HG02798 (cell line): ENCODE measurements at regions not wholly inside any gene's neighbourhood (a gene's known extent, or its start where the extent isn't known, plus 50 kb on each side); places are given as distances from the start of the nearest gene placed in this dataset.

Experiments used
- ATAC-seq: cut with Tn5 transposase; IDR thresholded peaks from one replicate; pipeline ENCODE4 v1.9.1; 2021; ENCODE audit warnings: mild to moderate bottlenecking; ENCODE audit not compliant: unreplicated experiment, poor library complexity

DNA sequence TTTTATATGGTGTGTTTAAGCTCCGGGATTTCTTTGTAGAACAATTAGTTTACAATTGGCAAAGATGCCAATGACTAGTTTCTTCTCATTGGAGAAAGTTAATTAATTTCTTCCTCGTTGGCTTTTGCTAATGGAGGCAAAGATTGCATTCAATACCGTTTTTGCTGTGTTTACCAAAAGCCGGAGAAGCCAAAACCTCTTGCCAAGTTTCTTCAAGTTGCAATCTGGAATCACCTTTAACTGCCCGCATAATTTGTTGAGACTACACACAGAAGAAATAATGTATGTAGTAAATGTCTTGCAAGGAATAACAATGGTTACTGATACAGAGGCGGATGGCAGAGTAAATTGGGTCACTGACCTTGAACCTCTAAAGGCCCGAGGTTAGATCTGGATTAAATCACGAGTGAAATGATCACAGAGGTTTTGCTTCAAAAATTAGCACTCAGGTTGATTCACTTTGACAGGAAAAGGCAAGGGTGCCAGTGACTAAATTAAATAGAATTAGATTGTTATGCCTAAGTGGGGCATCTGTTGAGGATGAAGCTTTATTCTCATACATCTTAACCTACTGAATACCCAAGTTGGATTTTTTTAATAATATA lies 732.1 kb upstream of the NR2F2 start:
- no peak for ATAC-seq

DNA sequence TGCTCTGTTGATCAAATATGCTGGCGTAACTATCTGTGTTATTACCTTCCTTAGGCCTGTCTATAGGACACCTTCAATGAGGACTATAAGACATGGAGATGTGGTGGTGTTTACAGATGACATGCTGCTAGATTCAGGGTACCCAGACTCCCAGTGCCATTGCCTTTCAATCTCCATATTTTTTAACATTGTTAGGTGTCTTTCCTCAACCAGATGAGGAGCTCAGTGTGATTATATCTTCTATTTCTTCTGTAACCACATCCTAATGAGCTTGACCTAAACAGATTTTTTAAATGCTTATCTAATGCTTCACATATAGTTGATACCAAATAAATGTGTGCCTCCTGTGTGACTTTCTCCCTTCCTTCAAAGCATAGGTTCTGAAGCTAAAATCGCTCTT lies 730.1 kb upstream of the NR2F2 start:
- no peak for ATAC-seq

DNA sequence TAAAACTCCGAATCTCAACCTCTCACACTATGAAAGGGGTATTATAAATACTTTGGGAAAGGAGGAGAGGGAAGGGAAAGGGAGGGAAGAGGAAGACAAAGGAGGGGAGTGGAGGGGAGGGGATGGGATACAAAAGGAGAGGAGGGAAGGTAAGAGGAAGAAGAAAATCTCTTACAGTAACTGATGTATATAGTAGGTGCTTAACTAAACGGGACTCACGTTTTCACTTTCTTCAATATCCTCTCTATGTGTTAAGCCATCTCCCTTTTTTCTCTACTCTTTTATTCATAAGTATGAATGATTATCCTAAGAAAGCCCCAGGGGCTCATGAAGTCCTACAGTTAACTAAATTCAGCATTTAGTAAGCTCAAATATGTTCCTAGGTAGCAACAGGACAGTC lies 729.6 kb upstream of the NR2F2 start:
- no peak for ATAC-seq

DNA sequence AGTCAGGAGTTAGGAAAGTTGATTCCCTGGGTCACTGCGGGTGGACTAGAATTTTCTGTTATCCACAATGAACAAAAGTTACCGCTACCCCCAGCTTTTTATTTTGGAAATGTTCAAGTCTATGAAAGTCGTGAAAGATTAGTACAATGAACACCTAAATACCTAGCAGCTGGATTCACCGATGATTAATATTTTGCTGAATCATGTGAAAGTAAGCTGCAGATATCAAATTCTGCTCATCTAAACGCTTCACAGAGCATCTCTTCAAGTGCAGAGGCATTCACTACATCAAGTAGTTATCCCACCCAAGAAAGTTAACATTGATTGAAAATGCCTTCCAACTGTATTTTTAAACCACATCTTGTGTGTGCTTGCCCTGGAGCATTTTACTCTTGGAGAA lies 729.0 kb upstream of the NR2F2 start:
- no peak for ATAC-seq

DNA sequence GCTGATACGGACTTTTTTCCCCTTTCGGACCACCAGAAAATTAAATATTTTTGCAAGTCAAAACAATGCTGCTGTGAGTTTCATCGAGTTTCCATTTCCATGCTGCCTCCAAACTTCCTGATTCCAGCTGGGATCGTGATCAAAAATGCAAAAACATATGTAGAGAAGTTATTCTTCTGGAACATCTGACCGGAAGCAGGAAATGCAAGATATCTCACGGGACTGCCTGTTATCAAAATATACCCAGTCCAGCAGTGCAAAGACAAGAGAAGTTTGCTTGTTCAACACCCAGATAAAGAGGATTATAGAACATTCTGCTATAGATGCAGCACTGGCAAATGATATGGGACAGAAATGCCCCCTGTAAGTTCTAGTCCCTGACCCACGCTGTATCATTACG lies 726.7 kb upstream of the NR2F2 start:
- ATAC-seq, result no peak

DNA sequence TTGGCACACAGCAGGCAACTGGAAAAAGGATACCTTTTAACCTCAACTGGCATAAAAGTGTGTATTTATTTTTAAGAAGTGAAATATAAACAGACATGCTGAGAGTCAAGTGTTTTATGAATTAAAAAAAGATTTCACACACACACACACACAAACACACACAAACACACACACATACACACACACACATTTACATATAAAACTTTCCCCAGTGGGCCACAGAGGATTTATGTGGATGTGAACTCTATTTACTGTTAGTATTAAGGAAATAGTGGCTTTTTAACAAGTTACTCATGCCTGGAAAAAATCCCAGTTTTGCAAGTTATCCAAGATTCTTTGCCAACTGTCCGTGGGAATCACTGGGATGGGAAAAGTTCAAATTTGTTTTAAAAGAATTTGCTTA lies 725.9 kb upstream of the NR2F2 start:
- ATAC-seq, result no peak

DNA sequence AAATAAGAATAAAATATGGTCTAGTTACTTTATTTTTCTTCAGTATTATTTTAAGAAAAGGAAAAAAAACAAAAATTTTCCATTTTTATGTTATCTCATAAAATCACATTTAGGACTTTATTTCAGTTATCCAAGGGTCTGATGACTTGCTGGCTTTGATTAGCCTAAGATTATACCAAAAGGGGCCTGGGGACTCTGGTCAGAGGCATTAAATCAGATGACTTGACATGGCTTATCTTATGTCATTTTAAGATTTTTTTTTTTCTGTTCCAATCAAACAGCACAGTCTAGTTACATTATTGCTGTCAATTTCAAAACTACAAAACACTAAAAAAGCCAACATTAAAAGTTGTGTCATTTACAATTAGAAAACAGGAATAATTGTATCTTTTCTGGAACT lies 725.4 kb upstream of the NR2F2 start:
- no peak for ATAC-seq

DNA sequence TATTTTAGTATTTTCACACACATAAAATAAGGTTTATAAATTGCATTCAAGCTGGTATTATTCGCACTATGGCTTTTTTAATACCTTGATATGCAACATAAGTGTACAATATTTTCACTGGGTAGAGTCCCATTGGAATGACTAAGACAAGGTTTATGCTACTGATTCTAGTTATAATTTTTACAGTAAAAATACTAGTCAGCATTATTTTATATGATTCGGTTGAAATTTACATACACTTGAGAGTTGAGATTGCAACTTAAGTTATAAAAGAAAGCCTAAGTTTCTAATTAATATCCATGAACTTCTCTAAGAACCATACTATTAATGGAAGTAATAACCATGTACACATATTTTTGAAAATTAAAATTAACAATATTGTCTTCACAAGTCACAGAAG lies 723.9 kb upstream of the NR2F2 start:
- no peak for ATAC-seq

DNA sequence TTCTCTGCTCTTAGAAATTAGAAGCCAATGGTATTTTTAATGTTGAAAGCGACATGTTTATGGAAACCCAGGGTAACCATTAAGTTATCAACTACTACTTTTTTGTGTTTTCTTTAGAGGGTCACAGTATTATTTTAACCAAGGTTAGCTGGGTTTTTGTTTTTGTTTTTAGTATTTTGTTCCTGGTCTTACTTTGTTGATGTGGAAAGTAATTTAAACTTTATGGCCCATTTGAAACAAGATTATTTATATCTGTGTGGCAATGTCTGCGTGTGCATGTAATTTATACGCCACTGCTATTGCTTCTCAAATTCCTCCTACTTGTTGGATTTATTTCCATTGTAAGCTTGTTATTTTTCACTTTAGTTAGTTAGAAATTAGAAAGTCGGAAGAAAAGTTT lies 722.1 kb upstream of the NR2F2 start:
- no peak for ATAC-seq

DNA sequence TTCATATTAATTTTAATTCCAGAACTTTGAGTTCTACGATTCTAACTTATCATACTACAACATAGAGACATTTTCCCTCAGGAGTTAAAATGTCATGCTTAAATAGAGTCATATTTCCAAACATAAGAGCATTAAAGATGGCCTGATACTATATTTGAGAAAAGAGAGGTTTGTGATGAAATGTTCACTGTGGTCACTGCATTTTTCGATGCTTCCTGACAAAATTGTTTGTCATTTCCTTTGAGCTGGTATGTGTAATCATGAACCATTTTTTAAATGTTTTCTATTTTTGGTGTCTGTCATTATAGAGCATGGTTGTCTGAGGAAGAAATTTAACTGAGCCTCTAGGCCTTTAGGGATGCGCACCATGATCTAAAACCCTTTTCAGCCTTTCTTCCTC lies 721.4 kb upstream of the NR2F2 start:
- ATAC-seq, result no peak

DNA sequence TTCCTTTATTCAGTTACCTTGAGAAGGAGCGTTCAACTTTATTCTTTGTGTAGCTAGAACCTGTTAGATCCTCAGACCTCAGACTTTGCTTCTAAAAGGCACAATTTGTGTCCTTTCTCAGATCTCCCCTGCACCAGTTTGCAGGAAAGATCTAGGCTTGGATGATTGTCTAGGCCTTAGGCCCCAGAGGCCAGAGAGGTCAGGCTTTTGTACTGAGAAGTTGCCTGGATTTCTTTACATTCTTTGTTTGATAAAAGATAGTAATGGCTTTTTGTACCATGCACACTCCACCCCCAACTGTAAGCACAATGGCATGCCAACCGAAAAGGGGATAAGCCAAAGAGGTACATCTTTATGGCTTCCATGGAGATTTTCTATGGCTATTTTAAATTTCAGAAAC lies 719.6 kb upstream of the NR2F2 start:
- ATAC-seq, result no peak

DNA sequence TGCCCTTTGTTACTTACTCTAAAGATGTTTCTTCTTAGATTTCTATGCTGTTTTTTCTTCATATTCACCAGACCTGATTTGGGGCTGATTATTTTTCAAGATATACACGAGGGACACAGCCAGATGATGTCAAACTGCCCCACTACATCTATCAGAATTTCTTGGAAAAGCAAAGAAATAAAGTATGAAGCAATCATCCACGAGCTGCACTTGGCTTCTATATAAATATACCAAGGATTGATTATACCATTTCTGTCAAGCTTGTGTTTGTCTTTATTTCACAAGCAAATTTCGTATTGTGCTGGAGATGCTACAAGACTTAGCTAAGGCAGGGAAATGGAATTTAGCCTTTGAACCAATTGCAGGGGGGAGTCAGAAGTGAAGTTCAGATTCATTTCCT lies 715.1 kb upstream of the NR2F2 start:
- ATAC-seq, result no peak

DNA sequence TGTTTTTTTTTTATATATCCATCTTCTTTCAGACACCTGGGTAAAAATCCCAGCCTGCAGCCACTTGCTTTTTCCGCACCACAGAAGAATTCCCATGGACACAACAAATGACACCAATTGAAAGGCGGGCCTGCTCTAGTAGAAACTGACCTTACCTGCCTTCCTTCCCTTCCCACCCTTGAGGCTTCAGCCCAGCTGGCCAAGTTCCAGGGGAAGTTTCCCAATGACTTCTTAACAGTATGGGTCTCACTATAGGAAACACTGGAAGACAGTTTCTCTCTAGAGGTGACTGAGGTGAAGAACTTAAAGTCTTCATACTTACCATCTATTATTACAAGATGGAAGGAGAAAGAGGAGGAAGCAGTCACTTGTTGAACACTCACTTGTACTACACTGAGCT lies 714.2 kb upstream of the NR2F2 start:
- no peak for ATAC-seq

DNA sequence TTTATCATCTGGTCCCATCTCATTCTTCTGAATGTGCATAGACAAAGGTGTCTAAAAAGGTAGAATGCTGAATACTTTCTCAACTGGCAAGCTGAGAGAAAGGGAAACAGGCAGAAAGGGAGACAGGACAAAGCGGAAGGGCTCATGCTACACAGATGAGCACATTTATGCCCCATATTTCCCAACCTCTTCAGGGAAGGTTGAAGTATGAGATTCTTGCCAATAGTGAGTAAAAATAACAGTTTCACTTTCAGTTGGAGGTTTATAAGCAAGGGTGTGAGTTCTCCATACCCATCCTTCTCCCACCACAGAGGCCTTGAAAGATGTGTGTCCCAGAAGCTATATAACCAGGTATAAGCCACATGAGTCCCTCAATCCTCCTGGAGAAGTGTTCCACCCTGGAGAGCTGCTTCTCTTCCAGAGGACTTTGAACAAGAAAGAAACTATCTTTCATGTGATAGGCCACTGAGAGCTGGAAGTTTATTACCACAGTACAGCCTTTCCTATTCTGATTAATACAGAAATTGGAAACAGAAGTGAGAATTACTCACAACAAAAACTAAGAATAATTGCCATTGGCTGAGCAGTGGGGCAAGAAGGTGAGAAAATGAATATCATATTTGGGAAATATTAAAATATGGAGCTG lies 709.4 kb upstream of the NR2F2 start:
- ATAC-seq, result no peak

DNA sequence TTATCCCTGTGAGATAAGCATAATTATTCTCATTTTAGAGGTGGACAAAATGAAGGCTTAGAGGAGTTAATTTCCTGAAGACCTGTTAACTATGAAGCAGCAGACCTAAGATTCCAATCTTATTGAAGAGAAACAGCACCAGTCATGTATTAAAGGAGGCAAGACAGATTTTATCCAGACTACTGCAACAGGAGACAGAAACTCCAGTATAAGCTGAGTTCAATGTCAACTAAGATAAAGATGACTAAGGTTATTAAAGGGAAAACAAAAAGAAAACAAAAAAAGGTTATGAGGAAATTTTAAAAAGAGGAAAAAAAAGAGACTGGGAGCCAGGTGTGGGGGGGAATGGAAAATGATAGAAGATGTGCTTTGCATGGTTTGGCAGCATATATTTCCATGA lies 707.7 kb upstream of the NR2F2 start:
- ATAC-seq, result no peak

DNA sequence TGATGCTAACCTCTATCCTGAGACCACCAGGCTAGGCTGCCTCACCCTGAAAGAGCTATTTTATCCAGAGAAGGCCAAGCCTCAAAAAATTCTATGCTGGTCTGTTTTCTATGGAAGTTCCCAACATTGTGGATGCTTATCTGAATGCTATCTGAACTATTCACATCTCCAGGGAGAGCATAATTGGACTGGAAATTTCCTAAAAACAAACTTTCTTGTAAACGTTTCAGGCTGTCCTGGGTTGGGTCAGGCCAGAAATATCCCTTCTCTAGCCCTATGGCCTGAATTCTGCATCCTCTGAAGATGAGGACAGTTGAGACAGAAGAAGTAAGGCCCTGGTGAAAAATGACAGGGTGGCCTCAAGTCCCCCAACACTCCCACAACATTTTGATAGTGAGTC lies 706.4 kb upstream of the NR2F2 start:
- ATAC-seq, result no peak

DNA sequence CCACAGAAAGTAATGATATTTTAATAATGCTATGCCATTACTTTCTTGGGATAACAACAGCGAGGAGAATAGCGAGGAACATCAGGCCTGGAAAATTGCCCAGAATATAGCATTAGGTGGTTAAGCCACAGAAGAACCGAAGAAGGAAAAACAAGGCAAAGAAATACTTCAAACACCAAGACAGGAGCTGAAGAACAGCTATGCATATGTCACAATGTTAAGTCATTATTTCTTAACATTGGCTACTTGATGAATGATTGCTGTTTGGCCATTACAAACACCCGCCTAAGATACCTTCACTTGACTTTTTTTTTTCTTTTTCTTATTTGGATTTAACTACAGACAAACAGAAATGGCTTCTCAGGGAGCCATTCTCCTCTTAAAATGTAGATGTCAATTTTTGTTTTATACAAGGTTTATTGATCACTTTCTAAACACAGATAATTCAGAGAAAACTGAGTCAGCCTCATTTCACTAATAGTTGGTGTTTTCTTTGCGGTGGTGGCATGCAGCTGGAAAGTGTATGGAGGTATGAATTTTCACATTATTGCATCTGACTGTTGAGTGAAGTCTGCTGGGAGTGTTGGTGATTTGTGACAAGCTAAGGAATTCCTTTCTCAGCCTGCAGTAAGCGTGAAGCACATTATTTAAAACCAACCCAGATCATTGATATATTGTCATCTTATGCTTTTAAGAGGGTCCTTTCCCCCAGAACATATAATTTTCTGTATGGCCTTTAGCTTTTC lies 705.7 kb upstream of the NR2F2 start:
- ATAC-seq, result no peak

DNA sequence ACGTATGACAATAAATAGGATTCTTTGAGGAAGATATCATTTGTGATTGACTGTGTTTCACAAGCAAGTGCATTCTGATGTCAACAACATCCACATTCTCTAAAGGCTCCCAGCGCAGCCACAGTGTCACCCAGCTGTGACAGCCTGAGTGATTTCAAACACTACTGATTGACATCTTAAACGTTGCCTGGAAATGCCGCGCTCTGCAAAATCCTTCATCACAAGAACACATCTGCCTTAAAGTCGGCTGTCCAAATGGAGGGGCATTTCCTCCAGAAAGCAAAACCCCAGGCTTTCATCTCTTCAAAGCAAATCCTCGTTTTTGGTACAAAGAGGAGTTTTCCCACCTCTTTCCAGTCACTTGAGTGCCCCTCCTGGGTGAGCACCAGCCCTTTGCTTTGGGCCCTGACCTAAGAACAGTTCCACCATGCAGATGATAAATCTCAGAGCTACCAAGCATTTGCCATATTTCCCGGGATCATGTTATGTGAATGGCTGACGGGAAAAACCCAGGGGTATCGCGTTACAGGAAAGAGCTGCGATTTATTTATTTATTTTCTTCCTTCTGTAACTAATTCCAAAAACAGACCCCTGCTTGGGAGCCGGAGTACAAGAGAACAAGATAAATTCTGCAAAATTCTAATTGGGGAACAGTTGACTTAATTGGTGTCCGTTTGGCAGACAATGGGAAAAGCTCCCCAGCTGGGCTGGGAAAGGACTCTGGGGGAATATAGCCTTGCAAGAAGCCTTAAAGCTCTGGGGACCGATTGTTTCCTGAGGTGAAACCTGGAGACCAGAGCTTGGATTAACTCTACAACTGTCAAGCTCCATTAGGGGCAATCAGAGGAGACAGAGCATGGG lies 703.8 kb upstream of the NR2F2 start:
- ATAC-seq, result no peak

DNA sequence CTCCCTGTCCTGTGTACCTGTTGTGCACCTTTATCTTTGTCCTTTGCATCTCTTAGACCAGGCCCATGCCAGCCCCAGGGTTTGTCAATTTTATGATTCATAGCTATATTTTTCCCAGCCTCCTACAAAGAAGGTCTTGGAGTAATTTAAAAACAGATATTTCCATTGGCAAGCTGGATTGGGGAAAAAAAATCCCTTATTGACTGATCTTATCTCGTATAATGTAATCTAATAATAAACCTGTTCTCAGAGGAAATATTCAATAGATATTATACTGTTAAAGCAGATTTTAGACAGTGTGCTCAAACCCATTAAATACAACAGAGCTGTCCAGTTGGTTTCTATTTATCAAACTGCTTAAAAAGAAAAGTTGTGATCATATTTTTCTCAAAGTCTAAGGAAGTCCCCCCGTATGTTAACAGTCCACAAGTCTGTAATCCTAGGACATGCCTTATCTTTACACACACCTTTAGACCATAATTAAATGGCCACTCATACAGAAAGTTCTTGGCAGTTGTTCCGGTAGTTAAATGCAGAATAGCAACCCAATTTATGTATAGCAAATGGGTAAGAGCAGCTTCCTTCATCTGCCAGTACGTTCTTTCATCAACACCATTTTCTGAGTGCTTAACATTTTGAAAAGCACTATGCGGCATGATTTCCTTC lies 700.9 kb upstream of the NR2F2 start:
- no peak for ATAC-seq

DNA sequence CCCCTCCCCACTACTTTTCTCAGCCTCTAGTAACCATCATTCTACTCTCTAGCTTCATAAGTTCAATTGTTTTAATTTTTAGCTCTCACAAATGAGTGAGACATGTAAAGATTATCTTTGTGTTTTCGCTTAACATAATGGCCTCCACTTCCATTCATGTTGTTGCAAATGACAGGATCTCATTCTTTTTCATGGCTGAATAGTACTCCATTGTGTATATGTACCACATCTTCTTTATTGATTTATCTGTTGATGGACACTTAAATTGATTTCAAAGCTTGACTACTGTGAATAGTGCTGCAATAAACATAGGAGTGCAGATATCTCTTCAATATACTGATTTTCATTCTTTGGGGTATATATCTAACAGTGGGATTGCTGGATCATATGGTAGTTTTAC lies 699.8 kb upstream of the NR2F2 start:
- no peak for ATAC-seq

DNA sequence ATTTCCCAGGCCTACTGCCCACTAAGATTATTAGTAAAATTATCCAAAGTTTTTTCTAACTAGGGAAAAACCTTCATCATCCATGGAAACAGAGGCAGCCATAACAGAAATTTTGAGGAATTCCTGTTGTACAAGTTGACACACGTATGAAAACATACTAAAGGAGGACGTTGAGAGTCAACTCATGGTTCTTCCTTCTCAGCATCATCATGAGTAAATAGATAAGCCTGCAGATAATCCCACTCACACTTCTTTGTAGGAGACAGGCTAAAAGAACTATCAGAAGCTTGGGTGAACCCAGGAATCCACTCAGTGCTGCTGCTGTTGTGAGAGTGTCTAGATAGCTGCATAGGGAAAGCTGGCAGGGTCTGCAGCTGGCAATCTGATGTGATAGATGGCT lies 694.8 kb upstream of the NR2F2 start:
- no peak for ATAC-seq
